Body of pancreas (tissue), 4 donors: ENCODE measurements at regions not wholly inside any gene's neighbourhood (a gene's known extent, or its start where the extent isn't known, plus 50 kb on each side); places are given as distances from the start of the nearest gene placed in this dataset.

ENCODE experiments used
- CTCF ChIP-seq, 7 experiments: fragments of 450-650 bp in 4 of 7; fragments of 200-600 bp in 3 of 7; sonication (generic) in 3 of 7; IDR thresholded peaks; one replicate each; pipeline ENCODE4 v1.5.1; 2016 to 2019; ENCODE audit warnings: antibody characterized with exemption in 7 of 7
- POLR2A ChIP-seq, 3 donors: fragments of 450-650 bp; IDR thresholded peaks; one replicate each; pipeline ENCODE4 v1.6.1; 2016; ENCODE audit warnings: antibody characterized with exemption in 3 of 3, mild to moderate bottlenecking in 2 of 3

GRCh38 chr9:108582726-108583125, 273.1 kb downstream of the ACTL7B start:
- TF ChIP-seq CTCF (IDR thresholded peaks at IDR 0.05) (no peak), POLR2A (IDR thresholded peaks at IDR 0.05) (no peak)
